T-helper 2 cell treated with Interferon-gamma antibody and Interleukin-4, amounts not matched to agents 100 ng/mL and 5 ng/mL, for 36 hours (primary cell): ENCODE measurements at regions not wholly inside any gene's neighbourhood (a gene's known extent, or its start where the extent isn't known, plus 50 kb on each side); places are given as distances from the start of the nearest gene placed in this dataset.

Source experiments
- intact Hi-C: fragments of 100-400 bp; cut with micrococcal nuclease; formaldehyde crosslinking; loops from one replicate; pipeline ENCODE4 v1.15.1; 2023

DNA sequence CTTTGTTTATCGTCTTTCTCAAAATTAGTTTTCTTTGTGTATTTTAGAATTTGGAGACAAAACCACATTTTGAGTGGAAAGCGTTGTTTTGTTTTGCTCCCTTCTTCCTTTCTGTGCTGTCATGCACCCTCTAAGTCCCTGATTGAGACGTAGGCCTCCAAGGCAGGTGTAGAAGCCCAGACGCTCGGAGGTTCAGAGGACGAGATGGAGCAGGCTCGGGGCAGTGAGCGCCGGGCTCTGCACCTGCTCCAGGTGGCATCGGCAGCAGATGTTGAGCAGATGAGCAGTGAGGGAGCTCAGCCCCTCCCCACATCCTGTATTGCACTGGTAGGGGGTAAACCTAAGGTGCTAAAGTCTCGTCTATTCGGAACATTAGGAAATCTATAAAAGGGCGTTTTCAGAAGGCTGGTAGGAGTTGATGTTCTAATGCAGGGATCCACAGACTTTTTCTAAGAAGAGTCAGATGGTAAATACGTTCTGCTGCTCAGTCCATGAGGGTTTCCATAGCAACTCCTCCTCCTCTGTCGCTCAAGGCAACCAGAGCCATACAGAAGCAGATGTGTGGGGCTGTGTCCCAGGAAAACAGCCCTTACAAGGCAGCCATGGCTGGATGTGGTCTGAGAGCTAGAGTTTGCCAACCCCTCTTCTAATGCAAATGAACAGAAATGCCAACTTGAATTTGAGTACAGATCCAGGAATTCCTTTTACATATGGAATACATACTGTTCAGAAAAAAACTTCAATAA, 724.2 kb downstream of the BRD1 start:
- intact Hi-C loops, result no loop called here

DNA sequence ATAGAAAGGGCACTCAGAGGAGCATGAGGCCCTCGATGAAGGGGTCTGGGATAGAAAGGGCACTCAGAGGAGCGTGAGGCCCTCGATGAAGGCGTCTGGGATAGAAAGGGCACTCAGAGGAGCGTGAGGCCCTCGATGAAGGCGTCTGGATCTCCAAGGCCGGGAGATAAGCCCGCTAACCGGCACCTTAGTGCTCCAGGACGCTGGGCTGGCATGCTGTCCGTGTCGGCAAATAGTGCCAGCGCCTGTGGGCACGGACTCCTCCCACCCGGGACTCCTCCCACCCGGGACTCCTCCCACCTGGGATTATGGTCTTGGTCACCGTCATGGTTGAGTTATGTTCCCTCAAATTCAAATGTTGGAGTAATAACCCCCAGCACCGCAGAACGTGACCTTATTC, 725.3 kb downstream of the BRD1 start:
- intact Hi-C loops, result no loop called here

DNA sequence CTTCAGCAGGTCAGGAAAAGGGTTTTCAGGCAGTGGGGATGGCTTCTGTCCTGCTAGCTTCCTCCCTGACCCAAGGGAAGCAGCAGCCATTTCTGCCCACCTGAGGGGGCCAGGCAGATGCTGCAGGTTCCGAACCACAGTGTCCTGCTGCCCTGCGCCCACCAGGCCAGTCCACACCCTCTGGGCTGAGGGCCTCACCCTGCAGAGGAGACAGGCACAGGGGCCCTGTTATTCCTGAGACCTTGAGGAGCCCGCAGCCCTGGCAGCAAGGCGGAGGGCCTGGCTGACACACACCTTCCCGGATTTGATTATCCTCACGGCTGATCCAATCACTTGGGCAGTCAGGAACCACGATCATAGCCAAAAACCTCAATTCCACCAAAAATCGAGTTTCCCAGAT, 725.8 kb downstream of the BRD1 start:
- intact Hi-C loops, result no loop called here

DNA sequence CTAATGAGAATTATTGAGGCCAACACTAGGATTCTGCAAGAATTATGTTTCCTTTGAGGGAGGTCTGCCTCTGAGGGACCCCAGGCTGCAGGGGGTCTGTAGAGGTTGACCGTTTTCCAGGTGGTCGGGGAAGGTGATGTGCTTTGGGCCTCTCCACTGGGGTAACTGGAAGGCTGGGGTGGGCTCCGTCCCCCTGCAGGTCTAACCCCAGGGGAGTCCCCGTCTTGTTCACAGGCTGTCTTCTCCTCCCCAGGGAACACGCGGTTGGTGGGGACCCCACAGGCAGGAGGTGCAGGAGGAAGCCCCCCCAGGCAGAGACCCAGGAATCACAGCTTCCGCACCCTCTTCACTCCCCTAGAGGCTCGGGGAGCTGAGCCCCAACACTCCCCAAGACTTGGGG, 726.4 kb downstream of the BRD1 start:
- intact Hi-C loops, result no loop called here

DNA sequence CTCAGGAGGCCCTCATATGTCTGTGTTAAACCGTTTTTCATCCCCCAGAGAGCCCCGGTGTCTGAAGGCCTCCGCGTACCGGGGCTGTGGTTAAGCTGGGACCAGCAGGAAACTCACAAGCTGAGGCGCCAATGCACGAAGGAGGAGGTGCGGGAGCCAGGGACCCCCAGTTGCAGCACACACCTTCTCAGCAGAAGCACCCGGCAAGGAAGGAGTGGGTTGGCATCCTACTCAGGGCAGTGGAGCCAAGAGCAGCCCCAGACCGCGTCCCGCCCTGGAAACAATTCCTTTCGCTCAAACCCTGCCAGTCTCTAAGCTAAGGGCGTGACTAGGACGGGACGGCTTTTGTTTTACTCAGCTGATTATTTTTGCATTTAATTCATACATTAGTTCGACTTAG, 726.9 kb downstream of the BRD1 start:
- intact Hi-C loops, result no loop called here

DNA sequence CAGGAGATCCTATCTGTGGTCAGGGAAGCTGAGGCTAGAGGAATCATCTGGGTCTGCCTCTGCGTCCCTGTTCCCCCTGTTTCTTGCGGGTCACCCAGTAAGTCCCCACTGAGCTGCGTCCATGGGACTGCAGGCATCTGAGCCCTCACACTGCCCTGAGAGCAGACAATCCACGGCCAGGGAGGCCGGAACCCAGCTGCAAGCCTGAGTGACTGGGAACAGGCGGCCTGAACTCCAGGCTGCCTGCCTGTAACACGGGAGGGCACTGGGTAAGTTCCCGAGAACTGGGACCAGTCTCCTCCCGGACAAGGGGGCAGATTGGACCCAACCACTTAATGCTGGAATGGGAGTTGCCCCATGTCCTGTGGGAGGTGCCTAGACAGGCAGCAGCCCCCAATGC, 727.4 kb downstream of the BRD1 start:
- intact Hi-C loops, result no loop called here

DNA sequence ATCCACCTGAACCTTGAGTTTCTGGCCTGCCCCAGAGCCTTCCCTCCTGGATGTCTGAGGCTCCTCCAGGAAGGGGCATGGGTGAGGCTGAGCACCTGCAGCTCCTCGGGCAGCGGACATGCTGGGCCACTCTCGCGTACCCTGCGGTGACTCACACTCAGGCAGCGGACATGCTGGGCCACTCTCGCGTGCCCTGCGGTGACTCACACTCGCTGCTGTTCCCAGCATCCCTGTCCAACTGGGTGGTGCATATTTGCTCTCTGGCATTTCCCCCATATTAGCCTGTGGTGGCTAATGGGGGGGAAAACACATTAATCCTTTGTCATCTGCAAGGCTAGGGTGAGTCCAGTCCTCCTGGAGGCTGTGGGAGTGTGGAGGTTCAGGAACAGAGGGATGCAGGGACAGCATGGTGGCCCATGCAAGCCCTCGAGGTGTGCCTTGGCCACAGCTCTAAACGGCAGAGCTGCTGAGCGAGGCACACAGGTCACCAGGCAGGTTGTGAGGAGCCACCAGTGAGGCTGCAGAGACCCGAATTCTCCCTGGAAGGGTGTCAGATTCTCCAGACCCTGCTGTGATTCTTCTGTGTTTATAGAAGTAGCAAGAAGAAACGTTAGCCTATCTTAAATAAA, 728.1 kb downstream of the BRD1 start:
- intact Hi-C loops, result no loop called here

DNA sequence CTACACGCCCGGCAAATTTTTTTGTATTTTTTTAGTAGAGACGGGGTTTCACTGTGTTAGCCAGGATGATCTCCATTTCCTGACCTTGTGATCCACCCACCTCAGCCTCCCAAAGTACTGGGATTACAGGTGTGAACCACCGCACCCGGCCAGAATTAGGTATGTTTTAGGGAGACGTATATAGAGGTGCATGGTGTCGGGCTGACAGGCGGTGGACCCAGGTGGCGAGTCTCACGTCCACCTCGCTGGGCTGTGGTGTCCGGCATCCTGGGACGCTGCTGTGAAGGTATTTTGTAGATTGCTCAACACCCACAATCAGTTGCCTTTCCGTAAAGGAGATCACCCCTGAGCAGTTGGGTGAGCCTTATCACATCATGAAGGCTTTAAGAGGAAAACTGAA, 728.6 kb downstream of the BRD1 start:
- intact Hi-C loops, result no loop called here

DNA sequence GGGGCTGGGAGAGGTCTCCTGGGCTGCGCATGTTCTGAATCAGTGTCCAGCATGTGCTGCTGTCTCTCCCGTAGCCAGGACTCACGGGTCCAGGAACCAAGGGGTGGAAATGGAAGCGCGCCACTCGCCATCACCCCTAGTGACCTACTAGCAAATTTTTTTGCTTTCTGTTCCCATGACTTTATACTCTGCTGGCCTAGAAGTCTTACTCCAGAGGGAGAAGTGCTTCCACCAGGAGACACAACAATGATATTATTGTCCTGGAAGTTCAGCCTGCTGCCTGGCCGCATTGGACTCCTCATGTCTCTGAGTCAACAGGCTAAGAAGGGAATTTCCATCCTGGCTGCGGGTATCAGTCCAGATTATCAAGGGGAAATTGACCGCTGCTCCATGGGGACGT, 729.7 kb downstream of the BRD1 start:
- intact Hi-C loops, result no loop called here

DNA sequence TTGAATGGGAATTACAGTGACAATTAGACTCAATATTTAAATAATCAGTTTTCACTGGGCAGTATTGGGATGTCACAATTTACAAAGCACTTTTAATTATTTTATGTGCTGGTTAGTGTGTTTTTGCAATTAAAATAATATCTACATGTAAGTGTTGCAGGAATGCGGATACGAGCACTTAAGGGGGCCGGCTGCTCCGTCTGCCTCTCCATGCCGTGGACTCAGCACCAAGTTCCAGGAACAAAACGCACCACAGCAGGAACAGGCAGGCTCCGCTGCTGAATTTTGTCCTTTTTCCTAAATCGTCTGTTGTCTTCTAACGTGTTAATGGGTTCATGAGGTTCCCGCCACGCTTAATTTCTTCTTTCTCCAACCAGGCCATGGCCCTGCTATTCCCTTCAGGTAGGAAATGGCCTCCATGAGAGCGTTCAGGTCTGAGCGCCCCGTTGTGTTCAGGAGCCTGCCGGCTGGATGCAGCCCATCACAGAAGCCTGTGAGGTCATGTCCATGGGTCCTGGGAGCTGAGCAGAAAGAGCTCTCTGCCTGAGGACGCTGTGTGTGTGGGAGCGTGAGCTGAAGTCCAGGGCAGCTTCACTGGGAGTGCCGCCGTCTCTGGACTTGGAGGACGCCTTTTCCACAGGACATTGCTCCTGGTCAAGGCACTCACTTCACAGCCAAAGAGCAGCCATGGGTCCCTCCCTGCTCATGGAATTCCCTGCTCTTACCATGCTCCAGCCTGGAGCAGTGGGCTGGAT, 730.3 kb downstream of the BRD1 start:
- intact Hi-C loops, result no loop called here

DNA sequence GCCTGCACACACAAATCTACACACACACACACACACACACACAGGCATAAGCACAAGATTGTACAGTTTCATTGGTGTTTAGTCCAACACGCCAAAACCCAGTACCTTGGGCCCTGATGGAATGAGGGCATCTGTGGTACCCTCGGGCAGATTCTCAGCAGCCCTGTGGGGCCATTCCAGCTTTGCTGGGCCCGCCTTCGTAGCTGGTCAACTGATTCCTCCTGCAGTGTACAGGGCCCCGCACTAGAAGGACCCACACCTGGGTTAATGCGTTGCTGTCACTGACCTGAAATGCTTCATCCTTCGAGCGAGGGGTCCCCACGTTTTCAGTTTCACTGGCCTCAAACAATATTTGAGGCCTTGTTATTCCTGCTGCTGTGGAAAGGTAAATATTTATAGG, 731.2 kb downstream of the BRD1 start:
- intact Hi-C loops, result no loop called here

DNA sequence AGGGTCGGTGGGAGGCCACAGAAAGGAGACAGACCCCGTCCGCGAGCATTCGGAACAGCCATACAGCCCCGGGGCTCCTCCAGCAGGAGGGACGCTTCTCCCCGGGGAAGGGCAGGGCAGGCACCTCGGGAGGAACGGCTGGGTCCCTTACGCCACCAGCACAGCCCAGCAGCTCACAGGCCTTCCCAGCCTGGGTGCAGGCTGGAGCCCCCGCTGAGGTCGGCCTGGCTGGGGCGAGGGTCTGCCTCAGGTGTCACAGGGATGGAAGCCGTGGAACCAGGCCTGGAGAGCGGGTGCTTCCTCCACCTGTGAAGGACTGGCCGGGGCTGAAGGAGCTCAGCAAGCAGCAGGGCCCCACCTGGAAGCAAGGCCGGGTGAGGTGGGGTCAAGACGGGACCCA, 732.3 kb downstream of the BRD1 start:
- intact Hi-C loops, result no loop called here

DNA sequence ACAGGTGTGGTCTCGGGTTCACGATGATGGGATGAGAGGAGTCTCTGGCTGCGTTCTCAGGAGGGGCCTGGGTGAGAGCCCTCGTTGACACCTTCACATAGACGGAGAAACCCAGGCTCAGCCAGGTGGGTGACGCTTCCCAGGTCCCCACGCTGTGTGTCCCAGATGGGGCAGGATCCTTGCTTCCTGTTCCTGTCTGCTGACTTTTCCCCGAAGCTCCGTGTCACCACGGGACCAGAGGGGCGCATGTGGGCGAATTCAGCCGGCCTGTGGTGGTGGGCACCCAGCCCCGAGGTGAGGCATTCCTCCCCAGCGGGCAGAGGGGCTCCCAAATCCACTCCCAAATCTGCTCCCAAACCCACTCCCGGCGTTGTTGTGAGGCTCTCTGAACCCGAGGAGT, 732.8 kb downstream of the BRD1 start:
- intact Hi-C loops, result no loop called here

DNA sequence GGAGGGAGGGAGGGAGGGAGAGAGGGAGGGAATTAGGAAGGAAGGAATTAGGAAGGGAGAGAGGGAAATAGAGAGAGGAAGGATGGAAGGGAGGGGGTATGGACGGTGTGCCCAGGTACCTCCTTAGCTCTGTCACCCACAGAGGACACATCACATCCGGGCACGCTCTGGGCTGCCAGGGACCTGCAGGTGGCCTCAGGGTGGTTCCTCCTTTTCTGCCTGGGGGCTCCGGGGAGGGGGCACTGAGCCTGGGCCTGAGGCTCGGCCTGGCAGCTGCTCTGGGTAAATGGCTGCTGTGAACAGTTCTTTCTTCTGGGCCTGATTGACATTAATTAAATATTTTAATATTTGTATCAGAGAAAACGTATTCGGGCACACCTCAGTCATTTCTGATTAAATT, 733.5 kb downstream of the BRD1 start:
- intact Hi-C loops, result no loop called here

DNA sequence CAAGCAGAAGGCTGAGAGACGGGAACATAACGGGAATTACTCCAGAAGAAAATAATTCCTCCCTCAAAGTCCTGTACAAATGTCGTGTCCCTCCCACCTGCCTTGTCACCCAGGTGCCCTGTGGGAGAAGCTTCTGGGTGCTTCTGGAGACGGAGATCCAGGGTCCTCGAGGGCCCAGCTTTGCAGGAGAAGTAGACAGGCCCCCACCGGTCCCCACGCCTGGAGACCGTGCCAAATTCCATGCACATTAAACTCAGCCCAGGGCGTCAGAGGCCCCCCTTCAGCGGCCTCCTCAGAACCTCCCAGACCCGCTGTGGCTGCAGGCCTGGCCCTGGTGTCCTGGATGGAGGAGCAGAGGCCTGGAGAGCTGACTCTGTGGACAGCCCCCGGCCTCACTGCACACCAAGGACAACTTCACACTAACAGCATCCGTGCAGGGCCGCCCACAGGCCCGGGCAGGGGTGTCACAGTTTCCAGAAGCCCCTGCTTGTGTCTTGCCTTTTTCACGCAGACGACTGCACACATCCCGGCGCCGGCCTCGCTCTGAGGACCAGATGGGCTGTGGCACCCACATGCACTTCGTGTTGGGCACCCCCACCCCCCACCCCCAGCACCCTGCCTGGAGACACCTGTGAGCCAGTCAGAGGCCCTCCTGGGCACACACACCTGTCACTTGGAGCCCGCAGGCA, 734.3 kb downstream of the BRD1 start:
- intact Hi-C loops, result no loop called here

DNA sequence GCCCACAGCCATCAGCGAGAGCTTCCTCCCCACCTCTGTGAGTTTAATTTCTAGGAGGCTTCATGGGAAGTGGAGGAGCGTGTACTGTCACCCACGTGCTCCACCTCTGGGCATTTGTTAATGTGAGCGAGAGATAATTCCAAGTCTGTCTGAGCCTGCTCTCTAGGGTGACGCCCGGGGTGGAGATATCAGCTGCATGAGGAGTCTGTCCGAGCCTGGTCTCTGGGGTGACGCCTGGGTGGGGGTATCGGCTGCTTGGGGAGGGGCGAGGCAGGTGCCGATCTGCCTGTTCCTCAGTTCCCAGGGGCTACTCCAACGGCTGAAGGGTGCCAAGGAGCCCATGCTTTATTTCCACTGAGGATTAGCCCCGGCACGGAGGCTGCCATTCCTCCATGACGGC, 735.0 kb downstream of the BRD1 start:
- intact Hi-C loops, result no loop called here

DNA sequence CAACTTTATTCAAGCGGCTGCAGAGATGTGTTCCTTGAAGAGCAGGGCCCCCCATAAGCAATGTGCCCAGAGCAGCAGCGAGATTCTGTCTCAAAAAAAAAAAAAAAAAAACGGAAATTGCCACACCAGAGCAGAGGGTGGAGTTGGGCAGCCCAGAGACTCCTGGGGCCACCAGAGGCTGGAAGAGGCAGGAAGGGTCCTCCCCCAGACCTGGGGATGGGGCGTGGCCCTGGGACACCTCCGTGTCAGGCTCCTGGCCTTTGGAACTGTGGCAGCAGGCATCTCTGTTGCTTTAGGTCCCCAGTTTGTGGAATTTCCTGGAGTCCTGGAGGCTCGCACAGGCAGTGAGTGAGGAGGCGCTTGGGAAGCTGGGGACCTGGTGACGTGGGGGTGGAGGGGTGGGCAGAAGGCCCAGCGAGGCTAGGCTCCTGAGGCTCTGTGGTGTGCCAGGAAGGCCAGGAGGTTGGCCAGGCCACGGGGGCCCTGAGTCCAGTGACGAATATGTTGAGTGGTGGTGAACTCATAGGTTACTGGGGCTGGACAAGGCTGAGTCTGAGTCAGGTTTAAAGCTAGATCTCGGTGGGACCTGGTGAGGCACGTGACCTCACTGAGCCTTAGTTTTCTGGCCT, 735.6 kb downstream of the BRD1 start:
- intact Hi-C loops, result no loop called here

DNA sequence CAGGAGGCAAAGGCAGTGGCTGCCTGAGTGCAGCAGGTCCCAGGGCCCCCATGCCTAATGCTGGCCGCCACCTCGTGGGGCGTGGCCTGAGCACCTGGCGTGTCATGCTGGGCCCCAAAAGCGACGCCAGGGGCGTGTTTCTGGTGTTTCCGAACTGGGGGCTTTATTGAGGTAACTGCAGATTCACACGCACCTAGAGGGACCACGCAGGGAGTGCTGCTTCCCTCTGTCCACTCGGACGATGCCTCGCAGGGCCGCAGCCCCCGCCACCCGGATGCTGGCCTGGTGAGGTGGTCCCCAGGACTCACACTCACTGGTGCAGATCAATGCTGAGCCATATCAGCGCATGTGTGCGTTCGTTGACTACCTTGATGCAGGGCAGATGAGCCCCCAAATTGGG, 736.2 kb downstream of the BRD1 start:
- intact Hi-C loops, result no loop called here

DNA sequence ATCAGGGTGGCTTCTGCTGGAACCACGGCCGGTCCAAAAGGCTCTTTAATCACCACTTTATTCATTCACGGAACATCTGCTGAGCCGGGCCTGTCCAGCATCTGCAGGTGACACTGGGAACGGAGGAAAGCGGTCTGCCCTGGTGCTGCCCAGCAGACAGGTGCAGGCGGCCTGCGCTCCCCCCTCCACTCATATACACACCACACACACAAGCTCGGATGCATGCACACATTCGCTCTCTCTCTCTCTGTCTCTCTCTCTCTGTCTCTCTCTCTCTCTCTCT, 736.9 kb downstream of the BRD1 start:
- intact Hi-C loops, result no loop called here

DNA sequence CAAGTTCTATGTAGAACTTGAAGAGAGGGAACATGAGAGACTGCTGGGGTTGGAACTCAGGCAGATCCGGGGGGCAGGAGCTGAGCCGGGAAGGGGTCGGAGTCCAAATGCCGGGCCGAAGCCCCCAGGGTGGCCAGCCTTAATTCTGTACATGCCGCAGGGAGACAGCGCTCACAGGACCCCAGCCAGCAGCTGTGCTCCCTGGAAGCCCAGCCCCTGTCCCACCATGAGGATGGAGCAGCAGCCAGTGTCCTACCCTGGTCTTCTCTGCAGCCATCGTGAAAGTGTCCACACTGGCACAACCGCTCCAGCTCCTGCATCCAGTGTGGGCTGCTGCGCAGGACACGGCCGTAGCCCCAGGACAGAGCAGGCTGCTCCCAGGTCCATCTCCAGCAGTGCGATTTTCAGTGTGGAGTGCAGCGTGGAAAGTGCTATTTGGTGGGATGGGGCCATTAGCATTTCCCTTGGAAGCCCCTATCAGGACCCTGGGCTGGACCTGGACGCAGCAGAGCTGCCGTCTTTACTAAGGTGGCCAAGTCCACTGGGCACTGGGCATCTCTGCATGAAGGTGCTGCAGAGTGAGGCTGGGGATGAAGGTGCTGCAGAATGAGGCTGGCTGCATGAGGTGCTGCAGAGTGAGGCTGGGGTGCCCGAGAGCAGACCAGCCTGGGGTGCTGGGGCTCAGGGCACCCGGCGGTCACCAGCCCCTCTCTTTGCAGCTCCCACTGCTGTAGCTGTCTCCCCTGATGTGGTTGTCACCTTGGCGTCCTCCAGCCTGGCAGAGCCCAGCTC, 737.4 kb downstream of the BRD1 start:
- intact Hi-C loops, result no loop called here
